GM23338 (cell line): ENCODE measurements at regions not wholly inside any gene's neighbourhood (a gene's known extent, or its start where the extent isn't known, plus 50 kb on each side); places are given as distances from the start of the nearest gene placed in this dataset.

Experiments used
- ATAC-seq: fragments of 200-7000 bp; cut with Tn5 transposase; 3 replicates; pipeline ENCODE4 v1.9.1; 2020
- DNase-seq: peaks from one replicate; pipeline ENCODE4 v3.0.0-alpha.2; 2015; ENCODE audit warnings: low spot score
- H2AFZ ChIP-seq: fragments of 200-600 bp; sonication (generic); 2 replicates; pipeline ENCODE4 v1.8.0; 2016; ENCODE audit warnings: antibody characterized with exemption, mild to moderate bottlenecking, moderate library complexity
- H3F3A ChIP-seq: fragments of 200-600 bp; sonication (generic); replicated peaks from 2 replicates; pipeline ENCODE4 v1.8.0; 2017; ENCODE audit warnings: antibody characterized with exemption, mixed run types, low read depth
- H3K27ac ChIP-seq: fragments of 200-600 bp; sonication (generic); 2 replicates; pipeline ENCODE4 v1.6.1; 2016; ENCODE audit warnings: low read depth
- H3K27me3 ChIP-seq: fragments of 200-600 bp; sonication (generic); 2 replicates; pipeline ENCODE4 v1.8.0; 2016; ENCODE audit warnings: mild to moderate bottlenecking, mixed run types, moderate library complexity; ENCODE audit not compliant: insufficient read depth
- H3K36me3 ChIP-seq: fragments of 200-600 bp; sonication (generic); 2 replicates; pipeline ENCODE4 v1.8.0; 2016; ENCODE audit warnings: mild to moderate bottlenecking; ENCODE audit not compliant: insufficient read depth
- H3K4me1 ChIP-seq: fragments of 200-600 bp; sonication (generic); 2 replicates; pipeline ENCODE4 v1.8.0; 2016; ENCODE audit warnings: mild to moderate bottlenecking, moderate library complexity; ENCODE audit not compliant: insufficient read depth
- H3K4me2 ChIP-seq: fragments of 200-600 bp; sonication (generic); 2 replicates; pipeline ENCODE4 v1.7.1; 2017; ENCODE audit warnings: mixed run types
- H3K4me3 ChIP-seq: fragments of 200-600 bp; sonication (generic); 2 replicates; pipeline ENCODE4 v1.6.1; 2016; ENCODE audit warnings: mixed run types
- H3K79me2 ChIP-seq: fragments of 200-600 bp; sonication (generic); replicated peaks from 2 replicates; pipeline ENCODE4 v1.8.0; 2017; ENCODE audit warnings: mild to moderate bottlenecking; ENCODE audit not compliant: insufficient read depth
- H3K9me2 ChIP-seq: fragments of 200-600 bp; sonication (generic); 2 replicates; pipeline ENCODE4 v1.8.0; 2017; ENCODE audit not compliant: insufficient read depth
- H4K20me1 ChIP-seq: fragments of 200-600 bp; sonication (generic); replicated peaks from 2 replicates; pipeline ENCODE4 v1.8.0; 2017; ENCODE audit warnings: mild to moderate bottlenecking; ENCODE audit not compliant: insufficient read depth
- H3K27ac Mint-ChIP-seq: 2 replicates; pipeline ENCODE4 v1.8.0; 2020; ENCODE audit warnings: inconsistent platforms, mild to moderate bottlenecking, moderate library complexity, mixed read lengths
- H3K27me3 Mint-ChIP-seq: 3 replicates; pipeline ENCODE4 v1.8.0; 2022; ENCODE audit warnings: low read depth, mild to moderate bottlenecking, moderate library complexity, mixed read lengths, inconsistent platforms; ENCODE audit not compliant: insufficient read depth, poor library complexity
- H3K36me3 Mint-ChIP-seq: 3 replicates; pipeline ENCODE4 v1.8.0; 2021; ENCODE audit warnings: low read depth, mild to moderate bottlenecking, inconsistent platforms, moderate library complexity, mixed read lengths
- H3K4me1 Mint-ChIP-seq: 3 replicates; pipeline ENCODE4 v1.8.0; 2020; ENCODE audit warnings: mild to moderate bottlenecking, inconsistent platforms, mixed read lengths
- H3K4me3 Mint-ChIP-seq: 3 replicates; pipeline ENCODE4 v1.8.0; 2021; ENCODE audit warnings: moderate library complexity, mild to moderate bottlenecking, inconsistent platforms, mixed read lengths
- H3K9me3 Mint-ChIP-seq: 3 replicates; pipeline ENCODE4 v1.8.0; 2020; ENCODE audit warnings: moderate library complexity, mild to moderate bottlenecking, inconsistent platforms, mixed read lengths
- CREB1 ChIP-seq: fragments of 250-450 bp; sonication (Bioruptor Pico); IDR thresholded peaks from 2 replicates; pipeline ENCODE4 v1.5.0; 2020; ENCODE audit warnings: low read depth, mild to moderate bottlenecking, moderate library complexity
- EZH2 ChIP-seq: fragments of 200-600 bp; sonication (generic); IDR thresholded peaks from one replicate; pipeline ENCODE4 v1.8.0; 2017; ENCODE audit warnings: antibody characterized with exemption, mild to moderate bottlenecking, low read depth; ENCODE audit not compliant: unreplicated experiment
- EZH2phosphoT487 ChIP-seq: fragments of 200-600 bp; sonication (generic); IDR thresholded peaks from one replicate; pipeline ENCODE4 v1.8.1; 2018; ENCODE audit warnings: antibody characterized with exemption; ENCODE audit not compliant: unreplicated experiment
- JUNB ChIP-seq: IDR thresholded peaks from one replicate; pipeline ENCODE4 v1.6.1; 2016; ENCODE audit warnings: antibody characterized with exemption; ENCODE audit not compliant: unreplicated experiment
- REST ChIP-seq: IDR thresholded peaks from one replicate; pipeline ENCODE4 v1.6.1; 2018; ENCODE audit warnings: antibody characterized with exemption; ENCODE audit not compliant: unreplicated experiment
- STAT1 ChIP-seq: IDR thresholded peaks from one replicate; pipeline ENCODE4 v1.6.1; 2016; ENCODE audit warnings: antibody characterized with exemption; ENCODE audit not compliant: unreplicated experiment
- ZNF114 ChIP-seq: fragments of 250-450 bp; sonication (Bioruptor Pico); IDR thresholded peaks from 2 replicates; pipeline ENCODE4 v1.5.0; 2020; ENCODE audit warnings: mild to moderate bottlenecking, moderate library complexity
- ZNF331 ChIP-seq: fragments of 250-450 bp; sonication (Bioruptor Pico); IDR thresholded peaks from 2 replicates; pipeline ENCODE4 v1.5.0; 2020; ENCODE audit warnings: low read depth, mild to moderate bottlenecking, moderate library complexity
- ZNF462 ChIP-seq: fragments of 250-450 bp; sonication (Bioruptor Pico); IDR thresholded peaks from 2 replicates; pipeline ENCODE4 v1.5.0; 2020; ENCODE audit warnings: mild to moderate bottlenecking, moderate library complexity

GRCh38 chr11:22479208-22479607 is 141.0 kb downstream of the SLC17A6 start (continued):
- no peak for TF ChIP-seq ZNF462 (CRISPR knock-in tag)
- no peak for TF ChIP-seq JUNB
- TF ChIP-seq CREB1 (CRISPR knock-in tag): no peak
- TF ChIP-seq EZH2phosphoT487: no peak
- no peak for TF ChIP-seq EZH2
- TF ChIP-seq ZNF114: no peak
- no peak for TF ChIP-seq STAT1

GRCh38 chr11:22478169-22478568 is 140.0 kb downstream of the SLC17A6 start:
- no peaks in the 10 kb centered on the region; the same call in 1 of the 2 replicates for H3K9me2 ChIP-seq
- ATAC-seq (no peak), DNase-seq (no peak)
- H3K4me1 ChIP-seq: no peaks in the 10 kb centered on the region
- H3K4me3 ChIP-seq: no peak overlapping the region
- Mint-ChIP-seq H3K36me3 (no peaks in the 10 kb centered on the region), H3K4me3 (no peak overlapping the region), H3K9me3 (no peaks in the 10 kb centered on the region), H3K4me1 (no peaks in the 10 kb centered on the region), H3K27me3 (no peaks in the 10 kb centered on the region), H3K27ac (no peak overlapping the region)
- no peaks in the 10 kb centered on the region for H4K20me1 ChIP-seq
- H3F3A ChIP-seq: no peaks in the 10 kb centered on the region
- no peak overlapping the region for H2AFZ ChIP-seq
- H3K36me3 ChIP-seq: no peaks in the 10 kb centered on the region
- no peaks in the 10 kb centered on the region for H3K27me3 ChIP-seq
- H3K79me2 ChIP-seq: no peaks in the 10 kb centered on the region
- H3K4me2 ChIP-seq: no peak overlapping the region
- H3K27ac ChIP-seq: no peak overlapping the region
- no peak for TF ChIP-seq EZH2
- TF ChIP-seq CREB1 (CRISPR knock-in tag): no peak
- no peak for TF ChIP-seq REST
- no peak for TF ChIP-seq JUNB
- TF ChIP-seq ZNF331: no peak
